Esophagus squamous epithelium (tissue), 4 donors: ENCODE measurements at regions not wholly inside any gene's neighbourhood (a gene's known extent, or its start where the extent isn't known, plus 50 kb on each side); places are given as distances from the start of the nearest gene placed in this dataset.

ENCODE experiments used
- POLR2A ChIP-seq, 4 donors: fragments of 450-650 bp; IDR thresholded peaks; one replicate each; pipeline ENCODE4 v1.6.1; 2017; ENCODE audit warnings: antibody characterized with exemption in 4 of 4, mild to moderate bottlenecking in 4 of 4, moderate library complexity in 3 of 4
- TF ChIP-seq, protein P1 (sequence below), 6 experiments: fragments of 450-650 bp in 4 of 6; fragments of 200-600 bp in 2 of 6; sonication (generic) in 2 of 6; IDR thresholded peaks; one replicate each; pipeline ENCODE4 v1.5.1; 2016 to 2019; ENCODE audit warnings: antibody characterized with exemption in 6 of 6, mild to moderate bottlenecking in 4 of 6, moderate library complexity in 4 of 6

GRCh38 chr5:3209918-3210317 lies 385.7 kb upstream of the IRX1 start:
- TF ChIP-seq, protein P1, sequence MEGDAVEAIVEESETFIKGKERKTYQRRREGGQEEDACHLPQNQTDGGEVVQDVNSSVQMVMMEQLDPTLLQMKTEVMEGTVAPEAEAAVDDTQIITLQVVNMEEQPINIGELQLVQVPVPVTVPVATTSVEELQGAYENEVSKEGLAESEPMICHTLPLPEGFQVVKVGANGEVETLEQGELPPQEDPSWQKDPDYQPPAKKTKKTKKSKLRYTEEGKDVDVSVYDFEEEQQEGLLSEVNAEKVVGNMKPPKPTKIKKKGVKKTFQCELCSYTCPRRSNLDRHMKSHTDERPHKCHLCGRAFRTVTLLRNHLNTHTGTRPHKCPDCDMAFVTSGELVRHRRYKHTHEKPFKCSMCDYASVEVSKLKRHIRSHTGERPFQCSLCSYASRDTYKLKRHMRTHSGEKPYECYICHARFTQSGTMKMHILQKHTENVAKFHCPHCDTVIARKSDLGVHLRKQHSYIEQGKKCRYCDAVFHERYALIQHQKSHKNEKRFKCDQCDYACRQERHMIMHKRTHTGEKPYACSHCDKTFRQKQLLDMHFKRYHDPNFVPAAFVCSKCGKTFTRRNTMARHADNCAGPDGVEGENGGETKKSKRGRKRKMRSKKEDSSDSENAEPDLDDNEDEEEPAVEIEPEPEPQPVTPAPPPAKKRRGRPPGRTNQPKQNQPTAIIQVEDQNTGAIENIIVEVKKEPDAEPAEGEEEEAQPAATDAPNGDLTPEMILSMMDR (IDR thresholded peaks at IDR 0.05), result no peak
- TF ChIP-seq POLR2A (IDR thresholded peaks at IDR 0.05), result no peak
